HG03460 (cell line): ENCODE measurements at regions not wholly inside any gene's neighbourhood (a gene's known extent, or its start where the extent isn't known, plus 50 kb on each side); places are given as distances from the start of the nearest gene placed in this dataset.
"Not testable (repeated sequence)": the region's sequence is repeated elsewhere in the genome, so short reads cannot be mapped to it uniquely, and the experiment has no call there.

Experiments used
- ATAC-seq: cut with Tn5 transposase; IDR thresholded peaks from one replicate; pipeline ENCODE4 v1.9.1; 2021; ENCODE audit not compliant: unreplicated experiment

GRCh38 chr3:153369561-153370374 is 207.7 kb downstream of the RAP2B start:
- ATAC-seq: no peak

GRCh38 chr3:153370680-153371079 is 208.7 kb downstream of the RAP2B start:
- ATAC-seq: no peak

GRCh38 chr3:153372326-153372725 is 210.3 kb downstream of the RAP2B start:
- ATAC-seq: no peak

DNA sequence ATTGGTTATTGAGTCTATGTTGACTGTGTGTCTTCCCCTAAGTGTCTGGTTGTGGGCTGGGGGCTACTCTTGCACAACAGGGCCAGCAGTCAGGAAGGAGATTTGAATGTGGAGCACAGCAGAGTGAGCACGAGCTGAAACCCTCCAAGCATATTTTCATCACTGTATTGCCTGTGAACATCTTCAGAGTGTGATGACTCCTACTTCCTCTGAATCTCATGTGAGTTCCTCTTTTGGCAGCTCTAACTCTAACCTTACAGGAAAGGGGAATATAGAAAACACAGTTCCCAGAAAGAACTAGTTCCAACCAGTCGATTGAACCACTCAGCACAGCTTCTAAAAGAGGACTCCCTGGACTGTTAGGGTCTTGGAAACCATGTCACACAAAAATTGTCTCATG is 211.6 kb downstream of the RAP2B start:
- no peak for ATAC-seq

DNA sequence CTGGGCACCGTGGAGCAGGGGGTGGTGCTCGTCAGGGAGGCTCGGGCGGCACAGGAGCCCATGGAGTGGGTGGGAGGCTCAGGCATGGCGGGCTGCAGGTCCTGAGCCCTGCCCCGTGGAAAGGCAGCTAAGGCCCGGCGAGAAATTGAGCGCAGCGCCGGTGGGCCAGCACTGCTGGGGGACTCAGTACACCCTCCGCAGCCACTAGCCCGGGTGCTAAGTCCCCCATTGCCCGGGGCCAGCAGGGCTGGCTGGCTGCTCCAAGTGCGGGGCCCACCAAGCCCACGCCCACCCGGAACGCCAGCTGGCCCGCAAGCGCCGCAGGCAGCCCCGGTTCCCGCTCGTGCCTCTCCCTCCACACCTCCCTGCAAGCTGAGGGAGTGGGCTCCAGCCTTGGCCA is 216.3 kb downstream of the RAP2B start:
- ATAC-seq: not testable (repeated sequence)

- no peak for ATAC-seq
Measured at GRCh38 chr3:153379516-153379915, 217.5 kb downstream of the RAP2B start.

GRCh38 chr3:153385343-153385742 is 223.3 kb downstream of the RAP2B start:
- ATAC-seq: no peak

DNA sequence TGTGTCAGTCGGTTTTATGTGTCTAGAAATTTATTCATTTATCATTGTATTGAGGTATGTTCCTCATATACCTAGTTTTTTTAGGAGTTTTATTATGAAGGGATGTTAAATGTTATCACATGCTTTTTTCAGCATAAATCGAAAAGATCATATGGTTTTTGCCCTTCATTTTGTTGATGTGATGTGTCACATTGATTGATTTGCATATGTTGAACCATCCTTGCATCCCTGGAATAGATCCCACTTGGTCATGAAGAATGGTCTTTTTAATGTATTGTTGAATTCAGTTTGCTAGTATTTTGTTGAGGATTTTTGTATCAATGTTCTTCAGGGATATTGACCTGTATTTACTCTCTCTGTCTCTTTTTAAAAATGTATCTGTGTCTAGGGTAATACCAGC is 230.3 kb downstream of the RAP2B start:
- no peak for ATAC-seq

GRCh38 chr3:153394017-153394416 is 232.0 kb downstream of the RAP2B start:
- ATAC-seq: no peak

- ATAC-seq: no peak
Measured at GRCh38 chr3:153396581-153396980, 234.6 kb downstream of the RAP2B start.

DNA sequence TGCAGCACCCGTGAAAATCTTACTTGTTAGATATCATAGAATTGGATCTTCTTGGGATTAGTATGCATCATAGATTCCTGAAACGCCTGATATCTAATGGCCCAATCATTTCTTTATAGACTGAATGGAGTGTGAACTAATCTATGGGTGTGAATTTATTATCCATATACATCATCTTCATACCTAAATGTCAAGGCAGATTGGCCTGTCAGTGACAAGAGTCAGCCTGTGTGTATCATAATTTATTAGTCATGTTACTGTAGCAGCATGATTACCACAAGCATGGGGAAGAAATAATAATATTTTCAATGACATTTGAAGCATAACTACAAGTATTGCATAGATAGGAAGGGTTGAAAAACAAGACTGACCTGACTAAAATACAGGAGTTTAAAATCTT is 235.8 kb downstream of the RAP2B start:
- no peak for ATAC-seq

- ATAC-seq: peak; percentile 76
Measured at GRCh38 chr3:153399636-153400035, 237.6 kb downstream of the RAP2B start.

- no peak for ATAC-seq
Measured at GRCh38 chr3:153400641-153401040, 238.6 kb downstream of the RAP2B start.

- no peak for ATAC-seq
Measured at GRCh38 chr3:153404157-153404556, 242.1 kb downstream of the RAP2B start.

- not testable (repeated sequence) for ATAC-seq
Measured at GRCh38 chr3:153405320-153405719, 243.3 kb downstream of the RAP2B start.

DNA sequence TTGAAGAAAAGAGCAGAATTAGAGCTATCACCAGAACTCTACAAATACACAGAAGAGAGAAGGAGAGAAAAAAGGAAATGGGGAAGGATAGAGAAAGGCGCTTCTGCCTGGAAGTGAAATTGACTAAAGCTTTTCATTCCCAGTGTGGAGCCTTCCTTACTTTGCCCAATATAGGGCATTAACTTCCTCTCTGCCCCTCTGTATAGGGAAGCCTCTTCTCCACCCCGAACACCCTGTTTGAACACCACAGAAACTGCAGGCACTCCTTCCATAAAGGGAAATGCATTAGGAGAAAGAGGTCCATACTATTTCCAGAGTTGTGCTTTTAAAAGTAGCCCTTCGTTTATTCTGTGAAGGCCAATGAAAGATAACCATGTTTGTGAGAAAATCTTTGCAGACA is 248.5 kb downstream of the RAP2B start:
- no peak for ATAC-seq

GRCh38 chr3:153414982-153415381 is 253.0 kb downstream of the RAP2B start:
- no peak for ATAC-seq

DNA sequence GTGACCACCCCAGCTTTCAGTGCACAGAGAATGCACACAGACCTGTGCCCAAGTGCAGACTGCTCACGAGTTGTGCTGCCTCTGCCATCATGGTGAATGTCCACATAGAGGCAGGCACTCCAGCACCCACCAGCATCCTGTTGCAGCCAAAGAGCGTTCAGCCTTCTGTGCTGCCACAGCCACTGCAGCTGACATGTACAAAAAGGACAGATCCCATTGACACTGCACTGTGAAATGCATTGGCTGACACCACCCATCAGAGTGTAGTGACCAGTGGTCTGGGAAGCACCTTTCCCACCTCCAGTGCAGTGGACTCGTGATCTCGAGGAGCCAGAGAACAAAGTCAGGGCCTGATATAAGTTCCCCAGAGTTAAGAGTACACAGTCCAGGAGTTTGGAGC is 260.3 kb downstream of the RAP2B start:
- no peak for ATAC-seq

- ATAC-seq: not testable (repeated sequence)
Measured at GRCh38 chr3:153423820-153424219, 261.8 kb downstream of the RAP2B start.

GRCh38 chr3:153426344-153426743 is 264.3 kb downstream of the RAP2B start:
- ATAC-seq: no peak

- ATAC-seq: no peak
Measured at GRCh38 chr3:153426803-153427202, 264.8 kb downstream of the RAP2B start.

- ATAC-seq: no peak
Measured at GRCh38 chr3:153429821-153430220, 267.8 kb downstream of the RAP2B start.

GRCh38 chr3:153431076-153431475 is 269.1 kb downstream of the RAP2B start:
- ATAC-seq: no peak
